Bronchial epithelial cell (primary cell): ENCODE measurements at regions not wholly inside any gene's neighbourhood (a gene's known extent, or its start where the extent isn't known, plus 50 kb on each side); places are given as distances from the start of the nearest gene placed in this dataset.

ENCODE experiments used
- DNase-seq: peaks from one replicate; pipeline ENCODE4 v3.0.0-alpha.2; 2010; ENCODE audit warnings: low read depth
- FAIRE-seq: peaks from 2 replicates; lab custom pipeline; 2011; peaks lifted over from hg19 to GRCh38; lab: Jason Lieb, UNC
- H3K27me3 ChIP-seq: 2 replicates; pipeline ENCODE4 v1.5.1; 2011; ENCODE audit warnings: low read length; ENCODE audit not compliant: control insufficient read depth, insufficient read depth
- H3K36me3 ChIP-seq: 2 replicates; pipeline ENCODE4 v1.5.1; 2011; ENCODE audit warnings: low read length; ENCODE audit not compliant: control insufficient read depth, insufficient read depth
- H3K4me3 ChIP-seq: 2 replicates; pipeline ENCODE4 v1.5.1; 2011; ENCODE audit warnings: mild to moderate bottlenecking, low read depth, low read length, control low read depth
- CTCF ChIP-seq: IDR thresholded peaks from 2 replicates; pipeline ENCODE4 v1.5.1; 2011; ENCODE audit warnings: mild to moderate bottlenecking, moderate library complexity, low read length, control low read depth, inconsistent platforms; ENCODE audit not compliant: insufficient read depth, severe bottlenecking

GRCh38 chr18:51687845-51688585 is 490.5 kb upstream of the MEX3C start:
- FAIRE-seq (no peak), DNase-seq (no peak)
- Histone ChIP-seq H3K4me3 (no peak overlapping the region), H3K27me3 (no peaks in the 10 kb centered on the region), H3K36me3 (no peaks in the 10 kb centered on the region)
- TF ChIP-seq CTCF, result no peak

DNA sequence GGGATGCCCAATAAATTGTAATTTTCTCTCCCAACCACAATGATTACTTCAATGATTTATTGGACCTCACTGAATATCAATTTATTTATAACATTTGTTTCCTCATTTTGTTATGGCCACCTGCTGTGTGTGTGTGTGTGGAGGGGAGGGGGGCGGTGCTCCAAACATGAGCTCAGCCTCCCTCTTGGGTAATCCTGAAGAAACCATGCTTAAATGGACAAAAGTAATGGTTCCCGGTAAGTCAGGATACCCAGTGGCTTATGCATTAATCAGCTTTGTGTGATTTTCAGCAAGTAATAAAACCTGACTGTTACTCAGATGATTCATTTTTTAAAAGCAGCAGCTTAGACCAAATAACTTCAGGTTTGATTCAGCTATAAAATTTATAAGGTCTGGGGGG is 495.1 kb upstream of the MEX3C start:
- H3K27me3 ChIP-seq, result no peaks in the 10 kb centered on the region
- H3K4me3 ChIP-seq, result no peak overlapping the region
- DNase-seq (no peak), FAIRE-seq (no peak)
- no peaks in the 10 kb centered on the region for H3K36me3 ChIP-seq
- no peak for TF ChIP-seq CTCF

DNA sequence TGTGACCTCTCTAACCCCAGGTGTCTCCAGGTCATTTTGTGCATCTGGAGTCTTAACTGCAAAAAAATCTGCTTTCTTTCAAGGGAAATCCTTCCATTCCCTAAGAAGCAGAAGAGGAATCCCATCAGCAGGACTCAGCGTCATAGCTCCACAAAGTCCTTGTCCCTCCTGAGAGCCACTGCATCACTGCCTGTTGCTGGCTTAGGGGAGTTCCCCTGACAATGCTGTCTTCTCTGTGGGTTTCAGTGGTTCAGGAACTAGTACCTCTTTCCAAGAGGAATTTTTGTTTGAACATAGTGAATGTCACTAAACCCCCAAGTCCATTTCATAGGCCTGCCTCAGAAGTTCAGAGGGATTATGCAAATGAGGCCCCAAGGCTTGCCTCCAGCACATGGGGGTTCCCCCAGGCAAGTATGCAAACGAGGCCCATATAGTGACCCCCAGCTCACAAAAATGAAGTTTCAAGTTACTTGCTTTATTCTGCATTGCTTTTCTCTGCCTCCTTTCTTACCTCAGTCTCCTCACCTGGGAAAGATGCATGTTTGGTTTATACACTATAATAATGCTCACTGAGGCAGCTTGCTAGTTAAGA is 513.9 kb upstream of the MEX3C start:
- no peak for TF ChIP-seq CTCF
- Histone ChIP-seq H3K36me3 (no peaks in the 10 kb centered on the region), H3K4me3 (no peak overlapping the region), H3K27me3 (no peaks in the 10 kb centered on the region)
- DNase-seq (no peak), FAIRE-seq (no peak)

DNA sequence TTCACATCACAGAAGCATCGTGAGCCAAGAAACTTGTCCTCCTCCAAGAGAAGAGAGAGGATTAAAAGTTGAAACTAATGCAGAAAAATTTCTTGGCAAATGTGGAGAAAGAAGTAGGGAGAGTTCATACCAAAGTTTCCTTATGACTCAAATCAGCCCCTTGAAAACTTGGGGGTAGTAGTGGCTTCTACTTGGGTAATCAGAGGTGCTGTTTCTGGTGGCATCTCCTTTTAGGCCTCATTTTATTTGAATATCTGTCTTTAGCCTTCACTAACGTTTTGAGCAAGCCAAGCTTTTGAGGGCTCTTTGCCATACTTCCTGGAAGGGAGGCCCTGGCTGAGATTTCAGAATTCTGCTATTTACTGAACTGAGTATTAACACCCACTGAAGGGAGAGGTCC is 515.3 kb upstream of the MEX3C start:
- DNase-seq, result no peak
- no peak overlapping the region for H3K4me3 ChIP-seq
- H3K27me3 ChIP-seq, result no peaks in the 10 kb centered on the region
- no peak for TF ChIP-seq CTCF
- FAIRE-seq, result no peak
- no peaks in the 10 kb centered on the region for H3K36me3 ChIP-seq

DNA sequence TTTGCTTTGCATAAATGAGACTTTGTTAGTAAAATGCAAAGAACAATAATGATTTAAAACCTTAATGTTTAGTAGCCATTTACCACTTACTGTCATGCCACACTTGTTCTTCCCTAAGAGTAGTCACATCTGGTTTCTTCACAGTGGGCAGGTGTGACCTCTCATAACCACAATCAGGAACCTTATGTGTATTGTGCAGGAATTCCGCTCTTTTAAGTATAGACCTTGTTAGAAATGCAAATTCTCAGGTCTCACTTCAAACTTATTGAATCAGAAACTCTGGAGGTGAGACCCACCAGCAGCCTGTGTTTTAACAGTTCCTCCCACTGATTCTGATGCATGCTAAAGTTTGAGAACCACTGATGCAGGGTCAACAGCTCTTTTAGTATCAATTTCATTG is 518.8 kb upstream of the MEX3C start:
- DNase-seq, result no peak
- FAIRE-seq, result no peak
- H3K36me3 ChIP-seq, result no peaks in the 10 kb centered on the region
- TF ChIP-seq CTCF, result no peak
- no peaks in the 10 kb centered on the region for H3K27me3 ChIP-seq
- no peak overlapping the region for H3K4me3 ChIP-seq
